ENCODE measurements at regions not wholly inside any gene's neighbourhood (a gene's known extent, or its start where the extent isn't known, plus 50 kb on each side); places are given as distances from the start of the nearest gene placed in this dataset.

GRCh38 chr18:1825296-1825695 is 746.0 kb downstream of the METTL4 start:
- TF ChIP-seq, protein P1, sequence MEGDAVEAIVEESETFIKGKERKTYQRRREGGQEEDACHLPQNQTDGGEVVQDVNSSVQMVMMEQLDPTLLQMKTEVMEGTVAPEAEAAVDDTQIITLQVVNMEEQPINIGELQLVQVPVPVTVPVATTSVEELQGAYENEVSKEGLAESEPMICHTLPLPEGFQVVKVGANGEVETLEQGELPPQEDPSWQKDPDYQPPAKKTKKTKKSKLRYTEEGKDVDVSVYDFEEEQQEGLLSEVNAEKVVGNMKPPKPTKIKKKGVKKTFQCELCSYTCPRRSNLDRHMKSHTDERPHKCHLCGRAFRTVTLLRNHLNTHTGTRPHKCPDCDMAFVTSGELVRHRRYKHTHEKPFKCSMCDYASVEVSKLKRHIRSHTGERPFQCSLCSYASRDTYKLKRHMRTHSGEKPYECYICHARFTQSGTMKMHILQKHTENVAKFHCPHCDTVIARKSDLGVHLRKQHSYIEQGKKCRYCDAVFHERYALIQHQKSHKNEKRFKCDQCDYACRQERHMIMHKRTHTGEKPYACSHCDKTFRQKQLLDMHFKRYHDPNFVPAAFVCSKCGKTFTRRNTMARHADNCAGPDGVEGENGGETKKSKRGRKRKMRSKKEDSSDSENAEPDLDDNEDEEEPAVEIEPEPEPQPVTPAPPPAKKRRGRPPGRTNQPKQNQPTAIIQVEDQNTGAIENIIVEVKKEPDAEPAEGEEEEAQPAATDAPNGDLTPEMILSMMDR (IDR thresholded peaks at IDR 0.05; ENCODE audit: borderline replicate concordance, extremely low read depth, low read length, poor library complexity, severe bottlenecking), result no peak
- TF ChIP-seq EZH2 (IDR thresholded peaks at IDR 0.05; ENCODE audit: borderline replicate concordance, low read depth, low read length, severe bottlenecking), result no peak

All from DND-41 (cell line).